ENCODE measurements at regions not wholly inside any gene's neighbourhood (a gene's known extent, or its start where the extent isn't known, plus 50 kb on each side); places are given as distances from the start of the nearest gene placed in this dataset.

DNA sequence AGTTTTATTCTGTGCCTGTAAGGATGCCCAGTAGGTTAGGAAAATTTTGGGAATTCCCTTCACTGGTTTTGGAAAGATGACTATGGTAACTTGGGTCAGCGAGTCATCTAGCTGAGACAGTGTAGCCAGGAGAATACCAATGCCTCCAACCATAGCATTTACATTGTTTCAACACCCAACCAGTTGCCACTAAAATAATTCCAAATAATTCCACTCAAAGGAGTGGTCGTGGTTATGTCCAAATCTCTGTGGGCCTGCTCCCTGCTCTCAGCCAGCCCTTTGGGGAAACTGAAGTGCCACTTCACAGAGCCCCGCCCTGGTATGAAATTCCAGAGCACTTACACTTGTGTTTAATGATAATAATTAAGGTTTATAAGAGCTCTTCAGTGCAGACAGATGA, 310.5 kb downstream of the PLK2 start:
- H3K9me3 Mint-ChIP-seq, result no peaks in the 10 kb centered on the region
- no peaks in the 10 kb centered on the region for H3K27me3 Mint-ChIP-seq
- H3K36me3 Mint-ChIP-seq (ENCODE audit: low read depth), result no peaks in the 10 kb centered on the region
- H3K27ac Mint-ChIP-seq, result no peak overlapping the region
- intact Hi-C loops (cut with micrococcal nuclease), result no loop called here
- no peak for DNase-seq
- H3K4me1 Mint-ChIP-seq, result no peaks in the 10 kb centered on the region
- no peak overlapping the region for H3K4me3 Mint-ChIP-seq

DNA sequence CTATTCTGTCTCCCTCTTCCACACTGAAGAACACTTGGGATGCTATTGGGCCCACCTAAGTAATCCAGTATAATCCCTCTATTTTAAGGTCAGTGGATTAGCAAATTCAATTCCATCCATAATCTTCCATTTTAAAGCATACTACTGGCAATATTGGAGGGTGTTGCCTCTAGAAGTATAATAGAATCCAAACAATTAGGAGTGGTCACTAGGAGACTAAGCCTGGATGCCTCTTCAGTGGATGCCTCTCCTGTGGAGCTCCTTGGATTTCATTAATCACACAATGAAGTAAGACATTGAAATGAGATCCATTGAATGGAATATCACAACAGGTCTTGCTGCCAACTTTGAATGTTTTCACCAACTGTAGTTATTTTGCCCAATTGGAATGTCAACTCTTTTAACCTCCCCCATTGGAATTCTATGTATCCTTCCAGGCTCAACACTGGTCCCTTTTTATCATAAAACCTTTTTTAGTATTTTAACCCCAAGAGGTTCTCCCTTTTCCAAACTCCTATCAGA, 311.6 kb downstream of the PLK2 start:
- Mint-ChIP-seq H3K4me1 (no peaks in the 10 kb centered on the region), H3K27me3 (no peaks in the 10 kb centered on the region), H3K36me3 (ENCODE audit: low read depth) (no peaks in the 10 kb centered on the region), H3K4me3 (no peak overlapping the region), H3K9me3 (no peaks in the 10 kb centered on the region), H3K27ac (no peak overlapping the region)
- intact Hi-C loops (cut with micrococcal nuclease), result no loop called here
- DNase-seq, result no peak

DNA sequence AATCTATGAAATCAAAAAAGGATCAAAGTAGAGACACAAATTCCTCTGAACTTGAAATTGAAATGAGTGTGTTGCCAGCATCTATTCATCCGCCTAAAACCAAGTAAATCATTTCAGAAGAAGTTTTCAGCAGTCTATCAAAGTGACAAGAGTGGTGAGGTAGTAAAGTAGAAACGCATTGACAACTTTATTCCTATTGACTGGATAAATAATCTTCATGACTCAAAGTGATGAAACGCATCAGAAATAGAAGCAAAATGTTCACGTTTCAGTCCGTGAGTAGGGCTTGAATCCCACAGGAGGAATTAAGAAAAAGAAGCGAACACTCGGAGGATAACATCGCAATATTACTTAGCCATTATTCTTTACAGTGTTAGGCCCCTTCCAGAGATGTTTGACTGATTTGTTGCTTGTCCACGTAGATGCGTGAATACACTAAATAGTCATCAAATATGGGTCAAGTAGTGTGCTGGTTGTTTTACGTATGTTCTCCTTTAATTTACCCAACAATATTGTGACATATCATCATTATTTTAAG, 314.4 kb downstream of the PLK2 start:
- H3K4me1 Mint-ChIP-seq, result no peaks in the 10 kb centered on the region
- DNase-seq, result no peak
- H3K27ac Mint-ChIP-seq, result no peak overlapping the region

DNA sequence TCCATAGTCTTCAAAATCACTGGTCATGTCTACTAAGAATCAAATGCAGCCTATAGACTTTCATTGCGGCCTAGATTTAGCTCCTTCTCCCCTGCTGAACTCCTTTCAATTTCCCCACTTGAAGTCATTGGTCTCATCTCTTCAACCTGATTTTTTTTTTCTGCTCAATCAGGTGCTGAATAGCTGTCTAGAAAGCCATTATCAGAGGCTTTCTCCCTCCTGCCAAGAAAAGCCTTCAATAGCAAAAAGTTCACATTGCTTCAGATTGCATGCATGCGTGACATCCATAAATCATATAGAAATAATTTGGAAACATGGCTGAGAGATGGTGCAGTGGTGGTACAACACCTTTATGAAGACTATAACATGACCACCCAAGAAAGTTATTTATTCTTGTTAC, 316.2 kb downstream of the PLK2 start:
- Mint-ChIP-seq H3K9me3 (no peaks in the 10 kb centered on the region), H3K4me3 (no peak overlapping the region), H3K27ac (no peak overlapping the region), H3K4me1 (no peaks in the 10 kb centered on the region), H3K27me3 (peaks cover 2% of the 10 kb centered on the region), H3K36me3 (ENCODE audit: low read depth) (no peaks in the 10 kb centered on the region)
- no peak for DNase-seq
- intact Hi-C loops (cut with micrococcal nuclease), result no loop called here

More for the DNA sequence above, 314.4 kb downstream of the PLK2 start:
- no peaks in the 10 kb centered on the region for H3K36me3 Mint-ChIP-seq (ENCODE audit: low read depth)
- peaks cover under 1% of the 10 kb centered on the region for H3K27me3 Mint-ChIP-seq
- no peaks in the 10 kb centered on the region for H3K9me3 Mint-ChIP-seq
- intact Hi-C loops (cut with micrococcal nuclease), result no loop called here
- H3K4me3 Mint-ChIP-seq, result no peak overlapping the region

DNA sequence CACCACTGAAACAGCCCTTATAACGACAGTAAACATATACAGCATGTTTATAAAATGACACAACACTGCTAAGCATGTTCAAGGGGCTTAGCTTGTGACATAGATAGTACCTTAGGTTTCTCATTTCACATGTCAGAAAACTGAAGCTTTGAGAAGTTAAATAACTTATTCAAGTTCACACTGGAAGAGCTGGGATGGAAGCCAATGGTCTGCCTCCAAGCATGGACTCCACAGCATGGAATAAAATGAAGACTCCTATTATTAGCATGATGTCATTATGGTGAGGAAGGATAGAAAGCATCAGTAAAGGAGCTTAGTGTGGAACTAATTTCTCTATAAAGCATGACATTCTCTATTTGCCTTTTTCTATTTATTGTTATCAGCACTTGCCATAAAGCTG, 316.7 kb downstream of the PLK2 start:
- intact Hi-C loops (cut with micrococcal nuclease), result no loop called here
- Mint-ChIP-seq H3K36me3 (ENCODE audit: low read depth) (no peaks in the 10 kb centered on the region), H3K27me3 (peaks cover 2% of the 10 kb centered on the region), H3K4me1 (no peaks in the 10 kb centered on the region), H3K4me3 (no peak overlapping the region), H3K9me3 (no peaks in the 10 kb centered on the region), H3K27ac (no peak overlapping the region)
- no peak for DNase-seq

DNA sequence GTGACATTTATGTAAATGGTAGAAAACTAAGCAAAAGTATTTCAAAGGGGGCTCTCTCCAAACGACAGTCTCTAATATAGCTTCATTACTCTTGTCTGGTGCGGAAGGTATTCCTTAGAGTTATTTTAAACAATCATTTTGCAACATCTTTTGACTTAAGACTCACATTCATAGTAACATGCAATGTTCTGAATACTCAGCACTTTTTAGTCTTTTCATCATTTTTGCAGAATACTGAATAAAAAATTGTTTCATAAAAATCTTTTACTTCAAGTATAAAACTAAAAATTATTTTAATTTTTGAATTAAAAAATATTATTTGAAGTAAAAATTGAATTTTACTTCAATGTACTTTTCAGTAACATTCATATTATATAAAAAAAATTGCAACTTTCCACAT, 321.1 kb downstream of the PLK2 start:
- Mint-ChIP-seq H3K27ac (no peak overlapping the region), H3K36me3 (ENCODE audit: low read depth) (no peaks in the 10 kb centered on the region), H3K4me3 (no peak overlapping the region), H3K9me3 (no peaks in the 10 kb centered on the region), H3K27me3 (peaks cover 2% of the 10 kb centered on the region), H3K4me1 (no peaks in the 10 kb centered on the region)
- DNase-seq, result no peak
- intact Hi-C loops (cut with micrococcal nuclease), result no loop called here

DNA sequence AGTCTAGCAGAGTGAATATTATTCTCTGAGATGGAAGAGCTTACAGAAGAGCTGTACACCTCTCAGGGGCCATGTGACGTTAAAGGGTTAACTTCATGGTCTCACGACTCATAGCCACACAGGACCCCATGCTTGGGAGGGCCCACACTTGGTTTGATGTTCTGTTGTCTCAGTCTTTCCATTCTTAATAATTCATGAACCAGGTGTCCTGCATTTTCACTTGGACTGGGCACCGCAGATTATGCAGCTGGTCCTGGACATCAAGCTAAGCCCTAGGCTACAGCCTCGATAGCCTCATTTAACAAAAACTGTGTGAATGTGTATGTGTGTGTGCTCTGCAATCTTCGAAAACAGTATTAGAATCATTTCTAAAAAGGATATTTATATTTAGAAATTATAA, 323.5 kb downstream of the PLK2 start:
- peaks cover 2% of the 10 kb centered on the region for H3K27me3 Mint-ChIP-seq
- no peaks in the 10 kb centered on the region for H3K36me3 Mint-ChIP-seq (ENCODE audit: low read depth)
- H3K4me3 Mint-ChIP-seq, result no peak overlapping the region
- H3K27ac Mint-ChIP-seq, result no peak overlapping the region
- no peaks in the 10 kb centered on the region for H3K9me3 Mint-ChIP-seq
- no peak for DNase-seq
- intact Hi-C loops (cut with micrococcal nuclease), result no loop called here
- no peaks in the 10 kb centered on the region for H3K4me1 Mint-ChIP-seq

DNA sequence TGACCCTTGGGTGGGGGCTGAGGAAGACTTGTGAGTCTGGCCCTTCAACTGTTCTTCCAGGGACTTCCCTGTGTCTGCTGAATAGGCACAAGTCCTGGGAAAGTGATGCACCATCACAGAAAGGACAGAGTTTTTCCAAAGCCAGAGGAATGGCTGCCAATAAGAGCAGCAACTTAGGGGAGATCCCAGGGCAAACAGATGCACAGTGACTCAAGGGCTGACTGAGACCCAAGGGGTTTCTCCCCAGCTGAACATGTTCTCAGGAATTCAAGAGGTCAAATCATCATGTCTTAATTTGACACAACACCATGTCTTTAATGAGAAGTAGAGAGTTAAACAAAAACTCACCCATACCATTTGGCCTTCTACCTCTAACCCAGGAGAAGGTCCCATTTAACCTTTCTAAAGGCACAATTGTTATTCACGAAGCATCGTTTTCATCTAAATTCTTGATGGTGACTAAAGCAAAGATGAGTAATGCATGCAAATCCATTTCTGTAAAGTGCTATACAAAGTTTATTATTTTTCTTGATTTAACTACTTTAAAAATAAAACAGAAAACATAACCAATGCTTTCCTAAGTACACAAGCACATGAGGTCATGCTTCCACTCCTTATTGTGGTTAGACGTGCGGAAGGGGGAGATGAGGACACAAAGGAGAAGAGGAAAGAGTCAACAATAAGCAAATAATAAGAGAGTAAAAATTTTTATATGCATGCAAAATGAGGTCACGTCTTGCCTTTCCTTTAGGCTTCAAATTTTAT, 324.1 kb downstream of the PLK2 start:
- intact Hi-C loops (cut with micrococcal nuclease), result no loop called here
- H3K27me3 Mint-ChIP-seq, result peaks cover 2% of the 10 kb centered on the region
- no peak for DNase-seq
- H3K9me3 Mint-ChIP-seq, result no peaks in the 10 kb centered on the region
- H3K36me3 Mint-ChIP-seq (ENCODE audit: low read depth), result no peaks in the 10 kb centered on the region
- H3K4me3 Mint-ChIP-seq, result no peak overlapping the region
- H3K4me1 Mint-ChIP-seq, result no peaks in the 10 kb centered on the region
- no peak overlapping the region for H3K27ac Mint-ChIP-seq

DNA sequence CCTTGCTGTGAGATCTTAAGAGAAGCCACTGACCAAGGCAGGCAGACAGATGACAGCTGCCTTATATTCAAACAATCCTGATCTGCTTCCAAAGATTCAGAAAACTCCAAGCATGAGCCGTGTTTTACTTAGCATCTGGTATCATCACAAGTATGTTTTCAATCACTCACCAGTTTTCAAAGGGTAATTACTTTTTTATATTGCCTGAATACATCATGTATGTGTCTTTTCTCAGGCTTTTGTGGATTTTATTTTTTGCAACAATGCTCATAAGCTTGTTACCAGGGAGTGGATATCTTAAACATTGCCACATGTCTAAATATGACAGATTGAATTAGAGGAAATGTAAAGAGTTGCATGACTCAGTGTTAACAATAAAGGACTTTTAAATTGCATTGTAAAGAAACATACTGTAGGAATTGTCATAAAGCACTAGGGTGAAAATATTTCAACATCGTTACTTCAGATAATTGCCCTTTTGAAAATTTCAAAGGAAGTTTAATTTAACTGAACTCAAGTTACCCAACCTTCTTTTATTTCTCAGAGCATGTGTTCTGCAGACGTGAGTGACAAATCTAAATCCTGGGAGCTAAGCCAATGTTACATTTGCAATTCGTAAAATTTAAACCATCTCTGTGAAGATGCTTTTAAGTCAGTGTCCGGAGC, 326.1 kb downstream of the PLK2 start:
- no peak overlapping the region for H3K27ac Mint-ChIP-seq
- no peaks in the 10 kb centered on the region for H3K27me3 Mint-ChIP-seq
- no peaks in the 10 kb centered on the region for H3K4me1 Mint-ChIP-seq
- no peak overlapping the region for H3K4me3 Mint-ChIP-seq
- no peaks in the 10 kb centered on the region for H3K36me3 Mint-ChIP-seq (ENCODE audit: low read depth)
- H3K9me3 Mint-ChIP-seq, result no peaks in the 10 kb centered on the region
- no peak for DNase-seq
- intact Hi-C loops (cut with micrococcal nuclease), result no loop called here

DNA sequence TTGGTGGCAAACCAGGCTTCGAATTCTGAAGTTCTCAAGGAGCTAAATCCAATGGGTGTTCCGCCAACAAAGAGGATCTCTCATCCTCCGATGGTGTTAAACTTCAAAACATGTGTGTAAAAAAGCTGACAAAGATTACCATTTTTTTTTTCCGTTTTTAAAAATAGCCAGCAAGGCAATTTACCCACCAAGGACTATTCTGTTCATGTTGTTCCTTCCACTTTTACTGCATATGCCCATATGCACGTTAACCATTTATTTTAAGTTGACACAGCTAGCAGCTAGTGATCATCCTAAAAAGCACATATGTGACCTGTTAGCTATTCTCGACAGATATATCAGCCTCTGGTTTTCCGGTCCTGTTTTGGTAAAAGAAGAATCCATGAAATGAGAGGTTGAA, 326.7 kb downstream of the PLK2 start:
- no peaks in the 10 kb centered on the region for H3K9me3 Mint-ChIP-seq
- no peaks in the 10 kb centered on the region for H3K36me3 Mint-ChIP-seq (ENCODE audit: low read depth)
- no peak for DNase-seq
- H3K4me1 Mint-ChIP-seq, result no peaks in the 10 kb centered on the region
- intact Hi-C loops (cut with micrococcal nuclease), result no loop called here
- H3K27me3 Mint-ChIP-seq, result no peaks in the 10 kb centered on the region
- H3K27ac Mint-ChIP-seq, result no peak overlapping the region
- no peak overlapping the region for H3K4me3 Mint-ChIP-seq

DNA sequence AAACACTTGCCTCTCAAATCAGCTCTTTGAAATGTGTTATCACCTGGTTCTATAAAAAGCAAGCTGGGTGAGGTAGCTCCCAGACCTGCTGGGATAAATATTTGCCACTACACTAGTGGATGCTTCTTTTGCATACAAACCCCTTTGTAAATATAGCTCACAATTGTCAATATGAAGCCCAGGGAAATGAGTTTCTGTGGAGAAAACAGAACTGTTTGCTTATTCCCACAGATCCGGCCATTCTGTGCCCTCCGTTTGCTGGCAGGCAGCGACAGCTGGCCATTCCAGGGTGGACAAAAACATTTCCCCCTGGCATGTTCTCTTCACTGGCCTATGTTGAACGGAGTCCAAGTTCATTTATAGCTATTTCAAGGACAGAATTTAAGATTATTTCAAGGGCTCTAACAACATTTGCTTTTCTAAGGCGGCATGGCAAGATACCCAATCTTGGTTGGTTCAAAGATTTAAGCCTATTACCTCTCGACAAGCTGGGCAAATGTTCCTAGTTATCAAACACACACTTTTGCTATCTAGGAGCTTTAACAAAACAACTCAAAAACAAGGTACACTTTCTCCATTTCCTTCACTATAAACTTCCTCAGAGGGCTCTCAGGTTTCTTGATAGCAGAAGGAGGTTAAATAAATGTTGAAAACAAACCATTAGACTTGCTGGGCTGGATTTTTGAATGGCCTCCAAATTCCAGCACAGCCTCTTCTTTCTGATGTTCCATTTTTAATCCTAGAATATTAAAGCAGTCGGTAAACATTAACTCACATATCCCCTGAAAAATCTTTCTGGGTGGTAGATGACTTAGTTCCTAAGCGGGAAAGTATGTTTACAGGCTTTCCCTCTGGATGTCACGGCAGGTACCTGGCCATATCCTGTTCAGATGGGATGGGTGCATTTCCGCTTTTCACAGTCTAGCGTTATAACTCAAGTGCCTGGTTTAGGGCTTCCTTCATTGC, 332.3 kb downstream of the PLK2 start:
- H3K27me3 Mint-ChIP-seq, result no peaks in the 10 kb centered on the region
- no peaks in the 10 kb centered on the region for H3K9me3 Mint-ChIP-seq
- no peaks in the 10 kb centered on the region for H3K36me3 Mint-ChIP-seq (ENCODE audit: low read depth)
- H3K4me1 Mint-ChIP-seq, result no peaks in the 10 kb centered on the region
- no peak for DNase-seq
- no peak overlapping the region for H3K27ac Mint-ChIP-seq
- no peak overlapping the region for H3K4me3 Mint-ChIP-seq
- intact Hi-C loops (cut with micrococcal nuclease), result no loop called here

DNA sequence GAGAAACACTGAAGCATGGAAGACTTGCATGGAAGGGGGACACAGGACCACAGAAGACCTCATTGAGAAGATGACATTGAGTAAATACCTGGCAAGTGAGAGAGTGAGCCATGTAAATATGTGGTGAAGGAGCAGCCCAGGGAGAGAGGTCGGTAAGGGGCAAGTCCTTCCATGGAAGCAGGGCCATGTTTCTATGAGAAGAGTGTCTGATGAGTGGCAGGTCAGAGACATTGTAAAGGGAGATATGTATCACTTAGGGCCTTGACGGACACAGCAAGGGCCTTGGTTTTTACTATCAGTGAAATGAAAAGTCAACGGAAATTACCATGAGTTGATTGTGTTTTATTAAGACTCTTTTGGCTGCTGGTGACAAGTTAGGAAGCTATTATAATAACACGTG, 336.4 kb downstream of the PLK2 start:
- DNase-seq, result no peak
- Mint-ChIP-seq H3K36me3 (ENCODE audit: low read depth) (no peaks in the 10 kb centered on the region), H3K4me3 (no peak overlapping the region), H3K9me3 (no peaks in the 10 kb centered on the region), H3K4me1 (no peaks in the 10 kb centered on the region), H3K27ac (no peak overlapping the region), H3K27me3 (no peaks in the 10 kb centered on the region)
- intact Hi-C loops (cut with micrococcal nuclease), result no loop called here

DNA sequence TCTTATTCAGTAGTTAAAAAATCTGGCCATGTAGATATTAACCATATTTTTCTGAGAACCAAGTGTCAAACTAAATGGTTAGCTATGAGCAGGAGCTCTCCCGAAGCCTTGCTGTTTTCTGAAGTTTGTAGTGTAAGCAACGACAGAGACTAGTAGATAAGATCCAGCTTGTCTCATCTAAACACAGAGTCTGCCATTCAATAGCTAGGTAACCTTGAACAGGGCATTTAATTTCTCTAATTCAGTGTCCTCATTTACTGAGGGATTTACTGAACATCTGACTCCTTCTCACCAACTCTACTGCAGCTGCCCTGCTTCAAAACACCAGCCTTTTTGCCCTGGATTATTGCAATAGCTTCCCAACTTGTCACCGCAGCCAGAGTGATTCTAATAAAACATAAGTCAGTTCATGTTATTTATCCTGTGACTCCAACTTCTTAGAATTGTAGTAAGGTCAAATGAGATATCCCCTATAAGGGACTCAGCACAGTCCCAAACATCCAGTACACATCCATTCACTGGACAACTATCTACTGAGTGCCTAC, 337.0 kb downstream of the PLK2 start:
- Mint-ChIP-seq H3K4me1 (no peaks in the 10 kb centered on the region), H3K4me3 (no peak overlapping the region), H3K27me3 (no peaks in the 10 kb centered on the region), H3K36me3 (ENCODE audit: low read depth) (no peaks in the 10 kb centered on the region), H3K27ac (no peak overlapping the region), H3K9me3 (no peaks in the 10 kb centered on the region)
- intact Hi-C loops (cut with micrococcal nuclease), result no loop called here
- no peak for DNase-seq

Data from activated CD4-positive, alpha-beta T cell treated with anti-CD3 and anti-CD28 coated beads, Interleukin-2, amount 10 ng/mL, durations not matched to agents 24 days and 14 days (primary cell).